K562 (cell line): ENCODE measurements at regions not wholly inside any gene's neighbourhood (a gene's known extent, or its start where the extent isn't known, plus 50 kb on each side); places are given as distances from the start of the nearest gene placed in this dataset.

Experiments used
- ATF4 ChIP-seq: fragments of 450-650 bp; formaldehyde crosslinking; IDR thresholded peaks from 2 replicates; pipeline ENCODE4 v1.4.0; 2022; ENCODE audit warnings: mild to moderate bottlenecking, moderate library complexity
- CBX2 ChIP-seq: fragments of 200-600 bp; sonication (generic); IDR thresholded peaks from one replicate; pipeline ENCODE4 v1.6.1; 2012; ENCODE audit warnings: mild to moderate bottlenecking, low read length, inconsistent platforms; ENCODE audit not compliant: insufficient read depth, poor library complexity, severe bottlenecking
- EP300 ChIP-seq: IDR thresholded peaks from 2 replicates; pipeline ENCODE4 v1.6.1; 2012; ENCODE audit warnings: low read length, improper control_type of control experiment
- NR2F6 ChIP-seq: fragments of 450-650 bp; formaldehyde crosslinking; IDR thresholded peaks from 2 replicates; pipeline ENCODE4 v1.4.0; 2020; ENCODE audit warnings: mild to moderate bottlenecking
- TCF7 ChIP-seq: sonication (generic); IDR thresholded peaks from 2 replicates; pipeline ENCODE4 v1.6.1; 2016; ENCODE audit warnings: antibody characterized with exemption, borderline replicate concordance
- ZBED1 ChIP-seq: IDR thresholded peaks from 2 replicates; pipeline ENCODE4 v1.6.1; 2014
- ZFPM2 ChIP-seq: fragments of 250-450 bp; sonication (Bioruptor Pico); IDR thresholded peaks from 2 replicates; pipeline ENCODE4 v1.5.1; 2022; ENCODE audit warnings: mild to moderate bottlenecking
- ZNF407 ChIP-seq: fragments of 450-650 bp; IDR thresholded peaks from 2 replicates; pipeline ENCODE4 v1.6.1; 2016; ENCODE audit warnings: low read depth
- ZNF586 ChIP-seq: fragments of 450-650 bp; formaldehyde crosslinking; conservative IDR thresholded peaks from 2 replicates; pipeline ENCODE4 v1.4.0; 2020; ENCODE audit warnings: mild to moderate bottlenecking, moderate library complexity

GRCh38 chr15:46331546-46331945 is 696.7 kb downstream of the SQOR start (continued):
- no peak for TF ChIP-seq ZNF407
- no peak for TF ChIP-seq ZFPM2 (CRISPR knock-in tag)
- TF ChIP-seq NR2F6, result no peak
- no peak for TF ChIP-seq TCF7
- TF ChIP-seq EP300, result no peak
- no peak for TF ChIP-seq ZBED1
- TF ChIP-seq ATF4 (CRISPR knock-in tag), result no peak
- no peak for TF ChIP-seq CBX2
- TF ChIP-seq ZNF586 (CRISPR knock-in tag), result no peak
